ENCODE measurements at regions not wholly inside any gene's neighbourhood (a gene's known extent, or its start where the extent isn't known, plus 50 kb on each side); places are given as distances from the start of the nearest gene placed in this dataset.

DNA sequence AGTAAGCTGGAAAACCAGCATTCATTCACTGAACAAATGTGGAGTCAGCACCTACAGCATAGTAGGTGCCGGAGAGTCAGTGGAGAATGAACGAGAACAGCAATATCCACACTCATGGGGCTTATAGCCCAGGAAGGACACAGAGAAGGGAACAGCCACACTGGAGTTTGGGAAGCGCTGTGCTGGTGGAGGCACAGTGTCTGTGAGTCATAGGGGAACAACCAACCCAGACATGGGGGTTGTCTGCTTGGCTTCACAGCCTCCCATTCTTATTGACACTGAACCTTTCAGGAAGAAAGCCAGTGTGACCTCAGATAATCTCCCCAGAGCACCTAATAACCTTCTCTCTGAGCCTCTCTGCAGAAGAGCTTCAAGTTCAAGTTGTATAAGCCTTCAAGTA, 56.6 kb upstream of the UBASH3B start:
- TF ChIP-seq, protein P1, sequence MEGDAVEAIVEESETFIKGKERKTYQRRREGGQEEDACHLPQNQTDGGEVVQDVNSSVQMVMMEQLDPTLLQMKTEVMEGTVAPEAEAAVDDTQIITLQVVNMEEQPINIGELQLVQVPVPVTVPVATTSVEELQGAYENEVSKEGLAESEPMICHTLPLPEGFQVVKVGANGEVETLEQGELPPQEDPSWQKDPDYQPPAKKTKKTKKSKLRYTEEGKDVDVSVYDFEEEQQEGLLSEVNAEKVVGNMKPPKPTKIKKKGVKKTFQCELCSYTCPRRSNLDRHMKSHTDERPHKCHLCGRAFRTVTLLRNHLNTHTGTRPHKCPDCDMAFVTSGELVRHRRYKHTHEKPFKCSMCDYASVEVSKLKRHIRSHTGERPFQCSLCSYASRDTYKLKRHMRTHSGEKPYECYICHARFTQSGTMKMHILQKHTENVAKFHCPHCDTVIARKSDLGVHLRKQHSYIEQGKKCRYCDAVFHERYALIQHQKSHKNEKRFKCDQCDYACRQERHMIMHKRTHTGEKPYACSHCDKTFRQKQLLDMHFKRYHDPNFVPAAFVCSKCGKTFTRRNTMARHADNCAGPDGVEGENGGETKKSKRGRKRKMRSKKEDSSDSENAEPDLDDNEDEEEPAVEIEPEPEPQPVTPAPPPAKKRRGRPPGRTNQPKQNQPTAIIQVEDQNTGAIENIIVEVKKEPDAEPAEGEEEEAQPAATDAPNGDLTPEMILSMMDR (IDR thresholded peaks at IDR 0.05), result no peak
- TF ChIP-seq POLR2AphosphoS5 (IDR thresholded peaks at IDR 0.05) (no peak), POLR2A (IDR thresholded peaks at IDR 0.05) (no peak), EP300 (IDR thresholded peaks at IDR 0.05) (no peak)

Measured in stomach (tissue), 4 donors.